ENCODE measurements at regions not wholly inside any gene's neighbourhood (a gene's known extent, or its start where the extent isn't known, plus 50 kb on each side); places are given as distances from the start of the nearest gene placed in this dataset.

GRCh38 chr4:149121023-149121404 lies 678.8 kb upstream of the NR3C2 start:
- no peak for DNase-seq (ENCODE audit: low spot score)

GRCh38 chr4:149120331-149121022 lies 678.3 kb upstream of the NR3C2 start:
- no peak for DNase-seq (ENCODE audit: low spot score)

GRCh38 chr4:149116806-149117205 lies 674.6 kb upstream of the NR3C2 start:
- DNase-seq (ENCODE audit: low spot score) = no peak

- DNase-seq (ENCODE audit: low spot score) = no peak
Measured at GRCh38 chr4:149113804-149114430, 671.7 kb upstream of the NR3C2 start.

- DNase-seq (ENCODE audit: low spot score) = no peak
Measured at GRCh38 chr4:149112109-149112508, 669.9 kb upstream of the NR3C2 start.

GRCh38 chr4:149110481-149110880 lies 668.3 kb upstream of the NR3C2 start:
- no peak for DNase-seq (ENCODE audit: low spot score)

GRCh38 chr4:149108626-149109025 lies 666.4 kb upstream of the NR3C2 start:
- DNase-seq (ENCODE audit: low spot score) = no peak

- no peak for DNase-seq (ENCODE audit: low spot score)
Measured at GRCh38 chr4:149102765-149103164, 660.6 kb upstream of the NR3C2 start.

- DNase-seq (ENCODE audit: low spot score) = no peak
Measured at GRCh38 chr4:149101649-149102048, 659.4 kb upstream of the NR3C2 start.

GRCh38 chr4:149095811-149096210 lies 653.6 kb upstream of the NR3C2 start:
- no peak for DNase-seq (ENCODE audit: low spot score)

- DNase-seq (ENCODE audit: low spot score) = no peak
Measured at GRCh38 chr4:149095001-149095400, 652.8 kb upstream of the NR3C2 start.

GRCh38 chr4:149084144-149084543 lies 641.9 kb upstream of the NR3C2 start:
- no peak for DNase-seq (ENCODE audit: low spot score)

- DNase-seq (ENCODE audit: low spot score) = no peak
Measured at GRCh38 chr4:149077181-149077580, 635.0 kb upstream of the NR3C2 start.

- no peak for DNase-seq (ENCODE audit: low spot score)
Measured at GRCh38 chr4:149076401-149076800, 634.2 kb upstream of the NR3C2 start.

- no peak for DNase-seq (ENCODE audit: low spot score)
Measured at GRCh38 chr4:149072384-149072783, 630.2 kb upstream of the NR3C2 start.

- DNase-seq (ENCODE audit: low spot score) = no peak
Measured at GRCh38 chr4:149065753-149066152, 623.5 kb upstream of the NR3C2 start.

- no peak for DNase-seq (ENCODE audit: low spot score)
Measured at GRCh38 chr4:149062997-149063396, 620.8 kb upstream of the NR3C2 start.

- no peak for DNase-seq (ENCODE audit: low spot score)
Measured at GRCh38 chr4:149057594-149057993, 615.4 kb upstream of the NR3C2 start.

GRCh38 chr4:149056615-149057014 lies 614.4 kb upstream of the NR3C2 start:
- no peak for DNase-seq (ENCODE audit: low spot score)

GRCh38 chr4:149055624-149056023 lies 613.4 kb upstream of the NR3C2 start:
- DNase-seq (ENCODE audit: low spot score) = no peak

GRCh38 chr4:149050840-149051239 lies 608.6 kb upstream of the NR3C2 start:
- no peak for DNase-seq (ENCODE audit: low spot score)

- no peak for DNase-seq (ENCODE audit: low spot score)
Measured at GRCh38 chr4:149048451-149049143, 606.4 kb upstream of the NR3C2 start.

- no peak for DNase-seq (ENCODE audit: low spot score)
Measured at GRCh38 chr4:149047368-149047767, 605.2 kb upstream of the NR3C2 start.
